ENCODE measurements at regions not wholly inside any gene's neighbourhood (a gene's known extent, or its start where the extent isn't known, plus 50 kb on each side); places are given as distances from the start of the nearest gene placed in this dataset.

DNA sequence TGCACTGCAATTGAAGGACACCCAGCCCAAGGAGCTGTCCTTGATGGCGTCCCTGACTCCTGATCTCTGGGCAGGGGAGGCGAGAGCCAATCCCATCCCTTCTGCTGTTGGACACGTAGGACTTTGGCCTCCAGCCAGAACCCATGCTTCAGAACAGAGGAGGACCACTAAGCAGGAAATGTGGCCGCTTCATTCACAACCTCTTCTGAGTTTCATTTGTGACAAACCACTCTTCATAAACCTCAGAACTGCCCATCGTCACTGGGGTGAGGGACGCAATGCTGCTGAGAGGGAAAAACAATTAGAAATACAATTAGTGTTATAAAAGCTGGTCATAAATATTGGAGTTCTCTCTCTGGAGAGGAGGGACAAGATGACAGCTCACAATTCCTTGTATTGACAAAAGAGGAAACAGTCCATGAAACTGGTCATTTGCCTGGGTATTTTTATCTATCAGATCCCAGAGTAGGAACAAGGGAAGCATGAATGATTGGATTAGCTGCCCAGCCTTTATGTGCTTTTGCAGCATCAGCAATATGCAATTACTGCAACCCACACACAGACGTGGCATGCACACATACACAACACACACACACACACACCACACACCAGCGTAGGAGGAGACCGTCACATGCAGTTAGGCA lies 216.5 kb upstream of the CADM1 start:
- H3K4me3 ChIP-seq (ENCODE audit: control insufficient read depth, low read depth, low read length), result no peak overlapping the region
- no peak for DNase-seq (ENCODE audit: low read depth)
- TF ChIP-seq, protein P1, sequence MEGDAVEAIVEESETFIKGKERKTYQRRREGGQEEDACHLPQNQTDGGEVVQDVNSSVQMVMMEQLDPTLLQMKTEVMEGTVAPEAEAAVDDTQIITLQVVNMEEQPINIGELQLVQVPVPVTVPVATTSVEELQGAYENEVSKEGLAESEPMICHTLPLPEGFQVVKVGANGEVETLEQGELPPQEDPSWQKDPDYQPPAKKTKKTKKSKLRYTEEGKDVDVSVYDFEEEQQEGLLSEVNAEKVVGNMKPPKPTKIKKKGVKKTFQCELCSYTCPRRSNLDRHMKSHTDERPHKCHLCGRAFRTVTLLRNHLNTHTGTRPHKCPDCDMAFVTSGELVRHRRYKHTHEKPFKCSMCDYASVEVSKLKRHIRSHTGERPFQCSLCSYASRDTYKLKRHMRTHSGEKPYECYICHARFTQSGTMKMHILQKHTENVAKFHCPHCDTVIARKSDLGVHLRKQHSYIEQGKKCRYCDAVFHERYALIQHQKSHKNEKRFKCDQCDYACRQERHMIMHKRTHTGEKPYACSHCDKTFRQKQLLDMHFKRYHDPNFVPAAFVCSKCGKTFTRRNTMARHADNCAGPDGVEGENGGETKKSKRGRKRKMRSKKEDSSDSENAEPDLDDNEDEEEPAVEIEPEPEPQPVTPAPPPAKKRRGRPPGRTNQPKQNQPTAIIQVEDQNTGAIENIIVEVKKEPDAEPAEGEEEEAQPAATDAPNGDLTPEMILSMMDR (conservative IDR thresholded peaks at IDR 0.05; ENCODE audit: control insufficient read depth, insufficient read depth, low read depth, low read length), result no peak

DNA sequence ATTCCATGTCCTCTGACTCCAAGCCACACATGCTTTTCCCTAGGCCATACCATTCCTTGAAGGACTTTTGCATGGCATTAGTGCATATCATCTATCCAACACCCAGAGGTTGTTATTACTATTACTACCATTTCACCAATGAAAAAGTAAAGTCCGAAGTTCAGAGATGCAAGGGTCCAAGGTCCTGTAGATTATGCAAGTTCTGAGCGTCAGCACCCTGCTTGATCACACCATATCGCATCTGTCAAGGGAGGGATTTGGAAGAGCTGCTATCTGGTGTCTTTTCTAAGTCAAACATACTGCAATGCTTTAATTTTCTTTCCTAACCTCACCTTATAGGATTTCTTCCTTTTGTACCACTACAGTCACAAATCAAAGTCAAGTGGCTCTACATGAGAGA lies 214.7 kb upstream of the CADM1 start:
- DNase-seq (ENCODE audit: low read depth), result no peak
- no peak overlapping the region for H3K4me3 ChIP-seq (ENCODE audit: control insufficient read depth, low read depth, low read length)
- TF ChIP-seq, protein P1 (conservative IDR thresholded peaks at IDR 0.05; ENCODE audit: control insufficient read depth, insufficient read depth, low read depth, low read length), result no peak

DNA sequence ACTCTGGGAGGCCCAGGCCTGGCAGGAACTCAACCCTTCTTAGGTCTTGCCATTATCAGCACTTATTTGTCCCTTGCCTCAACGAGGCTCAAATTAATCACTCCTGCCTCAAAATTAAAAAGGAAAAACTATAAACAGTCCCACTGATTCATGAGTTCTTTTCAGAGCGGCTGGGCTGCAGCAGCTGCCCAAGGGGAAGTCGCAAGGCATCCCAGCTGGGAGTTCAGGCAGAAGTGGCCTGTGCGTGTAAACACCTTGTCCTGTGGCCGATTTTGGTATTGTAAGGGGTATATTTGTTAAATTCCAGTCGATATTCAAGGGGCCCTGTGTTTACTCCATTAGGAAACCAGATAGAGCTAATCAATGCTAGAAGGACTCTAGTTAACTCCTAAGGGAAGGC lies 213.9 kb upstream of the CADM1 start:
- no peak overlapping the region for H3K4me3 ChIP-seq (ENCODE audit: control insufficient read depth, low read depth, low read length)
- DNase-seq (ENCODE audit: low read depth), result no peak
- TF ChIP-seq, protein P1 (conservative IDR thresholded peaks at IDR 0.05; ENCODE audit: control insufficient read depth, insufficient read depth, low read depth, low read length), result no peak

DNA sequence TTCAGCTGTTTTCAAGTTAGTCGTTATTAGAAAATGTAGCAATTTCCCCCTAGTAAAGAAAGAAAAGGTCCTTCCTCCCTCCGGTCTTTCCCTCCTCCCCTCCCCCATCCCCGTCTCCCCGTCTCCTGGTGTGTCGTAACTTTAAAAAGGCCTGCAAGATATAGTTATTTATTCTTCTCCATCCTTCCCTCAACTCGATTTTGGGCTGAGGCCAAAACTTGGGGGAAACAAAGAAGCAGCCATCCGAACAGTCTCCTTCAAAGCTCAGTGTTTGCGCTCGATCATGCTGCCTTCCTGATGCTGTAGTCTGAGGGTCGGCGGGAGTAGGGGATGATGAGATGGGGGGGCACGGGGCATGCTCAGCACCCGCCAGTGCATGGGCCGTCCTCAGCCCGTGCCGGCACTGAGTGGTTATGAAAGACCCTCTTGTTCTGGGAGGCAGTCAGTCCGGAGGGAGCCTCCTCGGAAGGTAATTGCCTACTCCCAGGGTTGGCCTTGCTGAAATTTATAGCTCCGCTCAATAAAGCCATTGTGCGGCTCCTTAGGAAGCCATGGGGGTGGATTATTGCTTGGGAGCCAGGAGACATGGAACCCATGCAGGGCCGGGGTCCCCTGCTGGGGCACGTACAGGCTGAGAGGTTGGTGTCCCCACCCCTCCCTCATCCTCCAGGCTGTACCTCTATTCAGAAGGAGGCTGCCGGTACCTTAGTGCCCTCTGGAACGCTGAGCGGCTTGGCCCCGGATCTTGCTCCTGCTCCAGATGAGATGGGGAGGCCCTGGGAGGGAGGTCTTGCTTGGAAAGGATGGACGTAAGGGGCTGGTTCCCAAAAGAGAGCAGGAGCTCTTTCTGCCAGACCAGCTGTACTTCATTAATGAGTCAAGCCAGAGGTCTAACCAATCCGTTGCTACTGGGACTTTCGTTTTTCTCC lies 212.7 kb upstream of the CADM1 start:
- TF ChIP-seq, protein P1 (conservative IDR thresholded peaks at IDR 0.05; ENCODE audit: control insufficient read depth, insufficient read depth, low read depth, low read length), result no peak
- DNase-seq (ENCODE audit: low read depth), result no peak
- no peak overlapping the region for H3K4me3 ChIP-seq (ENCODE audit: control insufficient read depth, low read depth, low read length)

DNA sequence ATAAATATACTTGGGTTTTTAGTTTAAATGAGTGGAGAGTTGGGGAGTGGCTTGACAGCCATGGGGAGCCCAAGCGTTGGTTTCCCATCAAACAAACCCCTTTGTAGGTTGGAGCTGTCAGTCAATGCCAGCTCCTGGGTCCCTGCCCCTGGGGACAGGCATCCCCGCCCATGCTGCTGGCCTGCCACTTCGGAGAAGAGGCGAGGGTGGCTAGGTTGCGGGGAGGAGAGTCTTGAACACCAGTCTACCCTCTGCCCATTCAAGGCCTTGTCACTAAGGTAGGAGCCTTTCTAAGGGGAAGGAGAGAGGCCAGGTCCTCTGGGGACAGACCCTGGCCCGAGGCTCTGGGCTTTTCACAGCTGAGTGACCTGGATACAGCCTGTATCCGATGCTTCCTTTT lies 211.9 kb upstream of the CADM1 start:
- TF ChIP-seq, protein P1 (conservative IDR thresholded peaks at IDR 0.05; ENCODE audit: control insufficient read depth, insufficient read depth, low read depth, low read length), result no peak
- no peak for DNase-seq (ENCODE audit: low read depth)
- no peak overlapping the region for H3K4me3 ChIP-seq (ENCODE audit: control insufficient read depth, low read depth, low read length)

DNA sequence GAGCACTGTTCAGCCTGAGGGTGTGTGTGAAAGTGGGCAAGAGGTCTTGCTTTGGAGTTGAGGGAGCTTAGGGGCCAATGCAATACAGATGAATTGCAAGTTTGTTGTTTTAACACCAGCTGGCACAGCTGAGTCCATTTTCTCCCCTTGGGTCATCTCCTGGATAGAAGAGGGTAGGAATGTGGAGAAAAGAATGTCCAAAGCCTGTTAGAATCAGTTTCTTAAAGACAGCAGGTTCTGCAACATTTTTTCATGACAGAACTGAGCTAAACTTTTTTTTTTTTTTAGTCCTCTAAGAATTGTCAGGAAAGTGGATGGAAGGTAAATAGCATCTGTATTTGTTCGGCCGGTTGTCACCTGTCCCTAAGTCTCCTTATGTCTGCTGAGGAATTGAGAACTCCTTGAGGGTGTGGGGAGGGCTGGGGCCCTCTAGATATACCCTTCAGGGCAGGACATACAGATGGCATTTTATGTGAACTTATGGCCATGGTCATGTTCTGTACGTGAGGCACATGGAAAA lies 211.1 kb upstream of the CADM1 start:
- H3K4me3 ChIP-seq (ENCODE audit: control insufficient read depth, low read depth, low read length), result no peak overlapping the region
- DNase-seq (ENCODE audit: low read depth), result no peak
- TF ChIP-seq, protein P1 (conservative IDR thresholded peaks at IDR 0.05; ENCODE audit: control insufficient read depth, insufficient read depth, low read depth, low read length), result no peak

All from fibroblast of mammary gland (primary cell).